OCI-LY3 (cell line): ENCODE measurements at regions not wholly inside any gene's neighbourhood (a gene's known extent, or its start where the extent isn't known, plus 50 kb on each side); places are given as distances from the start of the nearest gene placed in this dataset.

ENCODE experiments used
- EZH2phosphoT487 ChIP-seq: fragments of 200-600 bp; shearing (Covaris generic); IDR thresholded peaks from 2 replicates; pipeline ENCODE4 v1.6.1; 2018; ENCODE audit warnings: antibody characterized with exemption, mixed run types, low read depth
- TF ChIP-seq, protein P1 (sequence below): fragments of 200-600, 300-600 bp; sonication (generic); IDR thresholded peaks from 2 replicates; pipeline ENCODE4 v1.5.1; 2014; ENCODE audit warnings: antibody characterized with exemption, low read length, low read depth

GRCh38 chr5:96088706-96089498 lies 127.3 kb upstream of the ELL2 start:
- TF ChIP-seq, protein P1, sequence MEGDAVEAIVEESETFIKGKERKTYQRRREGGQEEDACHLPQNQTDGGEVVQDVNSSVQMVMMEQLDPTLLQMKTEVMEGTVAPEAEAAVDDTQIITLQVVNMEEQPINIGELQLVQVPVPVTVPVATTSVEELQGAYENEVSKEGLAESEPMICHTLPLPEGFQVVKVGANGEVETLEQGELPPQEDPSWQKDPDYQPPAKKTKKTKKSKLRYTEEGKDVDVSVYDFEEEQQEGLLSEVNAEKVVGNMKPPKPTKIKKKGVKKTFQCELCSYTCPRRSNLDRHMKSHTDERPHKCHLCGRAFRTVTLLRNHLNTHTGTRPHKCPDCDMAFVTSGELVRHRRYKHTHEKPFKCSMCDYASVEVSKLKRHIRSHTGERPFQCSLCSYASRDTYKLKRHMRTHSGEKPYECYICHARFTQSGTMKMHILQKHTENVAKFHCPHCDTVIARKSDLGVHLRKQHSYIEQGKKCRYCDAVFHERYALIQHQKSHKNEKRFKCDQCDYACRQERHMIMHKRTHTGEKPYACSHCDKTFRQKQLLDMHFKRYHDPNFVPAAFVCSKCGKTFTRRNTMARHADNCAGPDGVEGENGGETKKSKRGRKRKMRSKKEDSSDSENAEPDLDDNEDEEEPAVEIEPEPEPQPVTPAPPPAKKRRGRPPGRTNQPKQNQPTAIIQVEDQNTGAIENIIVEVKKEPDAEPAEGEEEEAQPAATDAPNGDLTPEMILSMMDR = no peak
- no peak for TF ChIP-seq EZH2phosphoT487
